ENCODE measurements at regions not wholly inside any gene's neighbourhood (a gene's known extent, or its start where the extent isn't known, plus 50 kb on each side); places are given as distances from the start of the nearest gene placed in this dataset.

- Mint-ChIP-seq H3K27me3 (ENCODE audit: unreplicated experiment) (peaks cover 5% of the 10 kb centered on the region), H3K27ac (ENCODE audit: unreplicated experiment) (no peak overlapping the region), H3K9me3 (ENCODE audit: unreplicated experiment) (no peaks in the 10 kb centered on the region), H3K4me1 (ENCODE audit: unreplicated experiment) (no peaks in the 10 kb centered on the region), H3K4me3 (ENCODE audit: unreplicated experiment) (no peak overlapping the region), H3K36me3 (ENCODE audit: low read depth, unreplicated experiment) (no peaks in the 10 kb centered on the region)
- no peak for TF ChIP-seq CTCF (IDR thresholded peaks at IDR 0.05; ENCODE audit: unreplicated experiment)
- DNase-seq (ENCODE audit: low spot score) = no peak
Measured at GRCh38 chr4:10962246-10962645, 277.7 kb upstream of the CLNK start.

GRCh38 chr4:10960389-10960788, 275.8 kb upstream of the CLNK start:
- Mint-ChIP-seq H3K27me3 (ENCODE audit: unreplicated experiment) (peaks cover 5% of the 10 kb centered on the region), H3K9me3 (ENCODE audit: unreplicated experiment) (no peaks in the 10 kb centered on the region), H3K27ac (ENCODE audit: unreplicated experiment) (no peak overlapping the region), H3K36me3 (ENCODE audit: low read depth, unreplicated experiment) (no peaks in the 10 kb centered on the region), H3K4me1 (ENCODE audit: unreplicated experiment) (no peaks in the 10 kb centered on the region), H3K4me3 (ENCODE audit: unreplicated experiment) (no peak overlapping the region)
- DNase-seq (ENCODE audit: low spot score) = no peak
- no peak for TF ChIP-seq CTCF (IDR thresholded peaks at IDR 0.05; ENCODE audit: unreplicated experiment)

GRCh38 chr4:10959586-10959985, 275.0 kb upstream of the CLNK start:
- no peak for DNase-seq (ENCODE audit: low spot score)

GRCh38 chr4:10958226-10958856, 273.8 kb upstream of the CLNK start:
- no peak for DNase-seq (ENCODE audit: low spot score)
- Mint-ChIP-seq H3K9me3 (ENCODE audit: unreplicated experiment) (no peaks in the 10 kb centered on the region), H3K4me1 (ENCODE audit: unreplicated experiment) (no peaks in the 10 kb centered on the region), H3K27me3 (ENCODE audit: unreplicated experiment) (peaks cover 2% of the 10 kb centered on the region), H3K36me3 (ENCODE audit: low read depth, unreplicated experiment) (no peaks in the 10 kb centered on the region), H3K27ac (ENCODE audit: unreplicated experiment) (no peak overlapping the region), H3K4me3 (ENCODE audit: unreplicated experiment) (no peak overlapping the region)
- no peak for TF ChIP-seq CTCF (IDR thresholded peaks at IDR 0.05; ENCODE audit: unreplicated experiment)

More at GRCh38 chr4:10959586-10959985, 275.0 kb upstream of the CLNK start:
- no peaks in the 10 kb centered on the region for H3K4me1 Mint-ChIP-seq (ENCODE audit: unreplicated experiment)
- H3K27ac Mint-ChIP-seq (ENCODE audit: unreplicated experiment) = no peak overlapping the region
- TF ChIP-seq CTCF (IDR thresholded peaks at IDR 0.05; ENCODE audit: unreplicated experiment) = no peak
- no peak overlapping the region for H3K4me3 Mint-ChIP-seq (ENCODE audit: unreplicated experiment)
- H3K27me3 Mint-ChIP-seq (ENCODE audit: unreplicated experiment) = peaks cover 5% of the 10 kb centered on the region
- no peaks in the 10 kb centered on the region for H3K9me3 Mint-ChIP-seq (ENCODE audit: unreplicated experiment)
- H3K36me3 Mint-ChIP-seq (ENCODE audit: low read depth, unreplicated experiment) = no peaks in the 10 kb centered on the region

GRCh38 chr4:10951306-10951705, 266.7 kb upstream of the CLNK start:
- no peaks in the 10 kb centered on the region for H3K9me3 Mint-ChIP-seq (ENCODE audit: unreplicated experiment)
- no peaks in the 10 kb centered on the region for H3K36me3 Mint-ChIP-seq (ENCODE audit: low read depth, unreplicated experiment)
- H3K4me3 Mint-ChIP-seq (ENCODE audit: unreplicated experiment) = no peak overlapping the region
- no peak for TF ChIP-seq CTCF (IDR thresholded peaks at IDR 0.05; ENCODE audit: unreplicated experiment)
- no peaks in the 10 kb centered on the region for H3K4me1 Mint-ChIP-seq (ENCODE audit: unreplicated experiment)
- H3K27ac Mint-ChIP-seq (ENCODE audit: unreplicated experiment) = no peak overlapping the region
- DNase-seq (ENCODE audit: low spot score) = no peak
- H3K27me3 Mint-ChIP-seq (ENCODE audit: unreplicated experiment) = no peaks in the 10 kb centered on the region

All from endothelial cell (in vitro differentiated cells).